ENCODE measurements at regions not wholly inside any gene's neighbourhood (a gene's known extent, or its start where the extent isn't known, plus 50 kb on each side); places are given as distances from the start of the nearest gene placed in this dataset.

DNA sequence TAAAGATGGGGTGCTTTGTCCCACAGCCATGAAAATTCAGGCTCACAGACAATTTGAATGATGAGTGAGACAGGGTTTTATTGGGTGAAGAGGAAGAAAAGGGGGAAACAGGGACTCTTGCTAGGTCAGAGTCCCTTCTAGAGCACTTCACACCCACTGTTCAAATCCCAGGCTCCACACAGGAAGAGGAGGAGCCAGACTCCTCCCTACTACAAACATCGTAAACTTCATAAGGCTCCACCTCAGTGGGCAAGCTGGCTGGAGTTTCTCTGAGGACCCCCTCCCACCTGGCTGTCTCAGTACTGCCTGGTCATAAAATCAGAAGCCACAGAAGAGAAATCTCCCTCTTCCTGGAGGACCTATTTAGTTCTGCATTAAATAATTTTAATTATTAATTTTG is 80.3 kb upstream of the KCNMB2 start:
- no peak for FAIRE-seq
- Histone ChIP-seq H2AFZ (ENCODE audit: low read length) (no peak overlapping the region), H3K9ac (ENCODE audit: insufficient read depth, low read depth, low read length) (no peak overlapping the region), H3K4me3 (replicated peaks in 1 of 3; ENCODE audit: insufficient read depth in 1 of 3, low read depth in 2 of 3, low read length in 3 of 3) (no peak overlapping the region), H4K20me1 (ENCODE audit: insufficient read depth, low read length) (no peaks in the 10 kb centered on the region), H3K4me2 (ENCODE audit: low read depth, low read length) (no peak overlapping the region), H3K9me3 (ENCODE audit: low read length) (no peaks in the 10 kb centered on the region), H3K79me2 (ENCODE audit: insufficient read depth, low read length) (no peaks in the 10 kb centered on the region), H3K36me3 (replicated peaks in 1 of 2; ENCODE audit: control insufficient read depth in 1 of 2, insufficient read depth in 2 of 2, low read length in 2 of 2) (no peaks in the 10 kb centered on the region), H3K27me3 (ENCODE audit: control insufficient read depth in 1 of 2, insufficient read depth in 2 of 2, low read length in 2 of 2) (no peaks in the 10 kb centered on the region), H3K27ac (ENCODE audit: extremely low read length, insufficient read depth, low read length) (no peak overlapping the region), H3K4me1 (ENCODE audit: insufficient read depth, low read length) (no peaks in the 10 kb centered on the region)
- TF ChIP-seq, protein P1, sequence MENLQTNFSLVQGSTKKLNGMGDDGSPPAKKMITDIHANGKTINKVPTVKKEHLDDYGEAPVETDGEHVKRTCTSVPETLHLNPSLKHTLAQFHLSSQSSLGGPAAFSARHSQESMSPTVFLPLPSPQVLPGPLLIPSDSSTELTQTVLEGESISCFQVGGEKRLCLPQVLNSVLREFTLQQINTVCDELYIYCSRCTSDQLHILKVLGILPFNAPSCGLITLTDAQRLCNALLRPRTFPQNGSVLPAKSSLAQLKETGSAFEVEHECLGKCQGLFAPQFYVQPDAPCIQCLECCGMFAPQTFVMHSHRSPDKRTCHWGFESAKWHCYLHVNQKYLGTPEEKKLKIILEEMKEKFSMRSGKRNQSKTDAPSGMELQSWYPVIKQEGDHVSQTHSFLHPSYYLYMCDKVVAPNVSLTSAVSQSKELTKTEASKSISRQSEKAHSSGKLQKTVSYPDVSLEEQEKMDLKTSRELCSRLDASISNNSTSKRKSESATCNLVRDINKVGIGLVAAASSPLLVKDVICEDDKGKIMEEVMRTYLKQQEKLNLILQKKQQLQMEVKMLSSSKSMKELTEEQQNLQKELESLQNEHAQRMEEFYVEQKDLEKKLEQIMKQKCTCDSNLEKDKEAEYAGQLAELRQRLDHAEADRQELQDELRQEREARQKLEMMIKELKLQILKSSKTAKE (CRISPR knock-in tag; IDR thresholded peaks at IDR 0.05; ENCODE audit: borderline replicate concordance), result no peak
- TF ChIP-seq KLF16 (CRISPR knock-in tag; IDR thresholded peaks at IDR 0.05), result no peak
- no peak for TF ChIP-seq ZNF205 (CRISPR knock-in tag; IDR thresholded peaks at IDR 0.05)
- TF ChIP-seq HNRNPUL1 (IDR thresholded peaks at IDR 0.05; ENCODE audit: low read depth, low read length), result no peak
- no peak for TF ChIP-seq ZNF547 (CRISPR knock-in tag; IDR thresholded peaks at IDR 0.05)
- no peak for TF ChIP-seq MED1 (CRISPR knock-in tag; IDR thresholded peaks at IDR 0.05)
- TF ChIP-seq ARID2 (CRISPR knock-in tag; IDR thresholded peaks at IDR 0.05; ENCODE audit: borderline replicate concordance), result no peak
- TF ChIP-seq FOXP1 (IDR thresholded peaks at IDR 0.05), result no peak
- no peak for TF ChIP-seq FOXP1 (CRISPR knock-in tag; IDR thresholded peaks at IDR 0.05)
- no peak for TF ChIP-seq ZNF333 (CRISPR knock-in tag; IDR thresholded peaks at IDR 0.05; ENCODE audit: borderline replicate concordance)
- TF ChIP-seq, protein P2, sequence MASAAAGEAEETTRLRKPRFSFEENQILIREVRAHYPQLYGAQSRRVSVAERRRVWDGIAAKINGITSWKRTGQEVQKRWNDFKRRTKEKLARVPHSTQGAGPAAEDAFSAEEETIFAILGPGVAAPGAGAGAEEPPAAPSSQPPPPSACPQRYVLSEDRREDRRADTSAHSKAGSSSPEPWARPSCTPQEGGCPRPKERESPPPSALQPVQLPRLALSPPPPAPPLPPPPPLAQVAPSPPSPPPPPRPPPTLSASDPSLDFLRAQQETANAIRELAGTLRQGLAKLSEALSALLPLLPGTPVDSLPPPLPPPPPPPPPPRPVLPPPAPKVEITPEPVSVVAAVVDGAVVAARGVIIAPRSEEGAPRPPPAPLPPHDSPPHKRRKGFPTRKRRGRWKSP (CRISPR knock-in tag; IDR thresholded peaks at IDR 0.05), result no peak
- TF ChIP-seq, protein P3, sequence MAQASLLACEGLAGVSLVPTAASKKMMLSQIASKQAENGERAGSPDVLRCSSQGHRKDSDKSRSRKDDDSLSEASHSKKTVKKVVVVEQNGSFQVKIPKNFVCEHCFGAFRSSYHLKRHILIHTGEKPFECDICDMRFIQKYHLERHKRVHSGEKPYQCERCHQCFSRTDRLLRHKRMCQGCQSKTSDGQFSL (CRISPR knock-in tag; IDR thresholded peaks at IDR 0.05), result no peak
- no peak for TF ChIP-seq EP300 (IDR thresholded peaks at IDR 0.05; ENCODE audit: low read depth in 2 of 2, low read length in 2 of 2)
- TF ChIP-seq EP300 (CRISPR knock-in tag; IDR thresholded peaks at IDR 0.05; ENCODE audit: borderline replicate concordance), result no peak
- no peak for TF ChIP-seq SCMH1 (CRISPR knock-in tag; IDR thresholded peaks at IDR 0.05; ENCODE audit: borderline replicate concordance)
- no peak for TF ChIP-seq SP140L (CRISPR knock-in tag; IDR thresholded peaks at IDR 0.05; ENCODE audit: borderline replicate concordance)
- TF ChIP-seq SMARCC2 (IDR thresholded peaks at IDR 0.05), result no peak
- no peak for TF ChIP-seq FOXA1 (IDR thresholded peaks at IDR 0.05)
- no peak for TF ChIP-seq FOXA1 (CRISPR knock-in tag; IDR thresholded peaks at IDR 0.05)
- no peak for TF ChIP-seq ZNF432 (CRISPR knock-in tag; IDR thresholded peaks at IDR 0.05; ENCODE audit: borderline replicate concordance)
- TF ChIP-seq, protein P4, sequence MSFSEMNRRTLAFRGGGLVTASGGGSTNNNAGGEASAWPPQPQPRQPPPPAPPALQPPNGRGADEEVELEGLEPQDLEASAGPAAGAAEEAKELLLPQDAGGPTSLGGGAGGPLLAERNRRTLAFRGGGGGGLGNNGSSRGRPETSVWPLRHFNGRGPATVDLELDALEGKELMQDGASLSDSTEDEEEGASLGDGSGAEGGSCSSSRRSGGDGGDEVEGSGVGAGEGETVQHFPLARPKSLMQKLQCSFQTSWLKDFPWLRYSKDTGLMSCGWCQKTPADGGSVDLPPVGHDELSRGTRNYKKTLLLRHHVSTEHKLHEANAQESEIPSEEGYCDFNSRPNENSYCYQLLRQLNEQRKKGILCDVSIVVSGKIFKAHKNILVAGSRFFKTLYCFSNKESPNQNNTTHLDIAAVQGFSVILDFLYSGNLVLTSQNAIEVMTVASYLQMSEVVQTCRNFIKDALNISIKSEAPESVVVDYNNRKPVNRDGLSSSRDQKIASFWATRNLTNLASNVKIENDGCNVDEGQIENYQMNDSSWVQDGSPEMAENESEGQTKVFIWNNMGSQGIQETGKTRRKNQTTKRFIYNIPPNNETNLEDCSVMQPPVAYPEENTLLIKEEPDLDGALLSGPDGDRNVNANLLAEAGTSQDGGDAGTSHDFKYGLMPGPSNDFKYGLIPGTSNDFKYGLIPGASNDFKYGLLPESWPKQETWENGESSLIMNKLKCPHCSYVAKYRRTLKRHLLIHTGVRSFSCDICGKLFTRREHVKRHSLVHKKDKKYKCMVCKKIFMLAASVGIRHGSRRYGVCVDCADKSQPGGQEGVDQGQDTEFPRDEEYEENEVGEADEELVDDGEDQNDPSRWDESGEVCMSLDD (CRISPR knock-in tag; IDR thresholded peaks at IDR 0.05; ENCODE audit: borderline replicate concordance), result no peak
- no peak for TF ChIP-seq HMG20B (CRISPR knock-in tag; conservative IDR thresholded peaks at IDR 0.05)
- no peak for TF ChIP-seq DNMT1 (CRISPR knock-in tag; IDR thresholded peaks at IDR 0.05)
- in situ Hi-C loops (cut with HindIII; ENCODE audit: extremely low pct_ligation_motif_present, low pct_unique_long_range_greater_than_20kb), result no loop called here
- ChIA-PET CTCF (ENCODE audit: low intra/inter-chr PET ratio, low total read pairs) (no interaction called here), POLR2A (no interaction called here)
- WGBS (ENCODE audit: low lambda C conversion rate), result 0% methylated on average over 1 of the region's 1 CpG
- intact Hi-C loops (cut with micrococcal nuclease; ENCODE audit: unreplicated experiment), result no loop called here
- no peak for ATAC-seq
- no TSS peak for BruUV-seq (replicated peaks)
- DNase-seq (ENCODE audit: low spot score), result no peak
